CD14-positive monocyte (primary cell): ENCODE measurements at regions not wholly inside any gene's neighbourhood (a gene's known extent, or its start where the extent isn't known, plus 50 kb on each side); places are given as distances from the start of the nearest gene placed in this dataset.
A peak's percentile ranks its signal among the peaks of the same experiment; 100 is the strongest.
"Not testable (repeated sequence)": the region's sequence is repeated elsewhere in the genome, so short reads cannot be mapped to it uniquely, and the experiment has no call there.

Experiments
- DNase-seq, 3 donors: peaks; one replicate each; pipeline ENCODE4 v3.0.0-alpha.2; 2011 to 2022
- H2AFZ ChIP-seq: 2 replicates; pipeline ENCODE4 v1.6.0; 2012; ENCODE audit warnings: mild to moderate bottlenecking, low read depth, low read length, inconsistent platforms; ENCODE audit not compliant: insufficient read depth, poor library complexity, severe bottlenecking
- H3K27ac ChIP-seq, 2 donors: 1 replicate in 1 of 2; 2 replicates in 1 of 2; pipeline ENCODE4 v1.5.1; 2012 to 2013; ENCODE audit warnings: low read length in 2 of 2, control low read depth in 1 of 2, inconsistent platforms in 1 of 2, low read depth in 1 of 2, mild to moderate bottlenecking in 1 of 2
- H3K27me3 ChIP-seq, 2 donors: one replicate each; pipeline versions ENCODE4 v1.6.0 to v1.6.1; 2011 to 2013; ENCODE audit warnings: low read length in 2 of 2; ENCODE audit not compliant: control insufficient read depth in 2 of 2, insufficient read depth in 2 of 2
- H3K36me3 ChIP-seq, 2 donors: replicated peaks in 1 of 2; 1 replicate in 1 of 2; 2 replicates in 1 of 2; pipeline versions ENCODE4 v1.5.1 to v1.6.1; 2012 to 2013; ENCODE audit warnings: low read length in 2 of 2, control low read depth in 1 of 2, inconsistent platforms in 1 of 2, mild to moderate bottlenecking in 1 of 2; ENCODE audit not compliant: insufficient read depth in 2 of 2, control insufficient read depth in 1 of 2
- H3K4me1 ChIP-seq, 2 donors: 1 replicate in 1 of 2; 2 replicates in 1 of 2; pipeline versions ENCODE4 v1.5.1 to v1.6.1; 2012 to 2013; ENCODE audit warnings: low read length in 2 of 2, control low read depth in 1 of 2, inconsistent platforms in 1 of 2, mild to moderate bottlenecking in 1 of 2, moderate library complexity in 1 of 2; ENCODE audit not compliant: insufficient read depth in 2 of 2, control insufficient read depth in 1 of 2
- H3K4me2 ChIP-seq: replicated peaks from 2 replicates; pipeline ENCODE3; 2012; ENCODE audit warnings: low read length, moderate library complexity, mild to moderate bottlenecking; ENCODE audit not compliant: poor library complexity, severe bottlenecking; ENCODE audit errors: extremely low read depth
- H3K4me3 ChIP-seq, 3 experiments: fragments of 200-600 bp in 1 of 3; sonication (generic) in 1 of 3; replicated peaks in 1 of 3; 1 replicate in 2 of 3; 2 replicates in 1 of 3; pipeline ENCODE4 v1.5.1; 2011 to 2013; ENCODE audit warnings: low read length in 3 of 3, mild to moderate bottlenecking in 3 of 3, control low read depth in 2 of 3, low read depth in 2 of 3, inconsistent platforms in 1 of 3, moderate library complexity in 1 of 3
- H3K79me2 ChIP-seq: 2 replicates; pipeline ENCODE4 v1.6.0; 2012; ENCODE audit warnings: mild to moderate bottlenecking, control low read depth, inconsistent platforms, low read length, moderate library complexity; ENCODE audit not compliant: insufficient read depth
- H3K9ac ChIP-seq: 2 replicates; pipeline ENCODE4 v1.6.0; 2017; ENCODE audit warnings: low read length, mild to moderate bottlenecking; ENCODE audit not compliant: insufficient read depth, poor library complexity, severe bottlenecking
- H3K9me3 ChIP-seq, 2 donors: replicated peaks in 1 of 2; 1 replicate in 1 of 2; 2 replicates in 1 of 2; pipeline versions ENCODE4 v1.5.1 to v1.6.1; 2012 to 2013; ENCODE audit warnings: low read length in 2 of 2, control low read depth in 1 of 2; ENCODE audit not compliant: control insufficient read depth in 1 of 2, insufficient read depth in 1 of 2
- H4K20me1 ChIP-seq: 2 replicates; pipeline ENCODE4 v1.6.0; 2012; ENCODE audit warnings: mild to moderate bottlenecking, low read length, control low read depth, moderate library complexity; ENCODE audit not compliant: insufficient read depth
- H3K27ac Mint-ChIP-seq, 7 donors: one replicate each; pipeline ENCODE4 v1.8.0; 2020; ENCODE audit warnings: mild to moderate bottlenecking in 7 of 7, mixed read lengths in 7 of 7, moderate library complexity in 6 of 7, inconsistent platforms in 2 of 7
- H3K27me3 Mint-ChIP-seq, 3 donors: one replicate each; pipeline ENCODE4 v1.8.0; 2021 to 2022; ENCODE audit warnings: low read depth in 3 of 3, mild to moderate bottlenecking in 3 of 3, mixed read lengths in 3 of 3, moderate library complexity in 3 of 3, inconsistent platforms in 1 of 3
- H3K36me3 Mint-ChIP-seq, 2 donors: one replicate each; pipeline ENCODE4 v1.8.0; 2020; ENCODE audit warnings: mixed read lengths in 2 of 2, inconsistent platforms in 1 of 2, mild to moderate bottlenecking in 1 of 2
- H3K4me1 Mint-ChIP-seq: one replicate; pipeline ENCODE4 v1.8.0; 2020; ENCODE audit warnings: mild to moderate bottlenecking, mixed read lengths
- H3K4me3 Mint-ChIP-seq, 2 donors: one replicate each; pipeline ENCODE4 v1.8.0; 2020; ENCODE audit warnings: mild to moderate bottlenecking in 2 of 2, mixed read lengths in 2 of 2, moderate library complexity in 1 of 2
- H3K9me3 Mint-ChIP-seq, 7 donors: one replicate each; pipeline ENCODE4 v1.8.0; 2020 to 2022; ENCODE audit warnings: mixed read lengths in 7 of 7, mild to moderate bottlenecking in 6 of 7, moderate library complexity in 6 of 7, inconsistent platforms in 2 of 7
- CTCF ChIP-seq: fragments of 200-600 bp; IDR thresholded peaks from one replicate; pipeline ENCODE4 v1.8.0; 2022; ENCODE audit warnings: antibody characterized with exemption, mild to moderate bottlenecking
- WGBS: methylation state at CpG from one replicate; pipeline ENCODE4 v1.1.5; 2013; ENCODE audit warnings: missing lambda C conversion rate; ENCODE audit not compliant: insufficient coverage; 5-methylcytosine and 5-hydroxymethylcytosine counted together
- intact Hi-C, 2 donors: fragments of 100-400 bp; cut with micrococcal nuclease; formaldehyde crosslinking; loops; one replicate each; pipeline versions ENCODE4 v1.15.0 to v1.15.1; 2023

GRCh38 chr11:50298182-50298988 is 265.7 kb downstream of the OR4C45 start:
- Mint-ChIP-seq H3K9me3 (peaks cover 10 to 51% (median 33%) of the 10 kb centered on the region in 7 donors), H3K27ac (no peak overlapping the region), H3K4me1 (no peaks in the 10 kb centered on the region), H3K27me3 (no peaks in the 10 kb centered on the region), H3K4me3 (peak overlapping the region in 1 of 2 donors; percentile 53), H3K36me3 (no peaks in the 10 kb centered on the region)
- Histone ChIP-seq H4K20me1 (no peaks in the 10 kb centered on the region), H3K4me3 (no peak overlapping the region), H2AFZ (no peak overlapping the region), H3K9me3 (peaks cover 53 to 62% of the 10 kb centered on the region in 2 donors), H3K9ac (no peak overlapping the region), H3K27ac (no peak overlapping the region), H3K4me2 (no peak overlapping the region), H3K4me1 (no peaks in the 10 kb centered on the region), H3K79me2 (no peaks in the 10 kb centered on the region), H3K36me3 (no peaks in the 10 kb centered on the region), H3K27me3 (no peaks in the 10 kb centered on the region)
- WGBS: 78% methylated on average over 59 of the region's 59 CpGs
- intact Hi-C loops: no loop called here
- no peak for DNase-seq
- TF ChIP-seq CTCF: no peak

- H3K27me3 Mint-ChIP-seq, H2AFZ ChIP-seq, intact Hi-C loops, H3K27ac ChIP-seq, H3K4me1 Mint-ChIP-seq, H3K27me3 ChIP-seq, H3K4me3 ChIP-seq, DNase-seq, H3K9ac ChIP-seq, H4K20me1 ChIP-seq, H3K36me3 ChIP-seq, H3K4me1 ChIP-seq, H3K79me2 ChIP-seq, H3K27ac Mint-ChIP-seq, H3K4me2 ChIP-seq, H3K4me3 Mint-ChIP-seq, H3K36me3 Mint-ChIP-seq: not testable (repeated sequence)
- peaks cover 35 to 39% of the 10 kb centered on the region in 2 donors for H3K9me3 ChIP-seq
- peaks cover 14 to 50% (median 38%) of the 10 kb centered on the region in 7 donors for H3K9me3 Mint-ChIP-seq
- WGBS: no CpG with 5 or more reads among the region's 2 CpGs
Observed at GRCh38 chr11:50330723-50331122, 298.0 kb downstream of the OR4C45 start.
